MCF 10A (cell line): ENCODE measurements at regions not wholly inside any gene's neighbourhood (a gene's known extent, or its start where the extent isn't known, plus 50 kb on each side); places are given as distances from the start of the nearest gene placed in this dataset.
"Not testable (repeated sequence)": the region's sequence is repeated elsewhere in the genome, so short reads cannot be mapped to it uniquely, and the experiment has no call there.

Source experiments
- BruUV-seq: library from RNA; stranded (reverse); fragments of 400-500 nt; replicated peaks from 2 replicates; lab custom pipeline; 2021; lab: Mats Ljungman, UMichigan
- CTCF ChIA-PET: fragments of 300-600 bp; sonication (Branson Sonifier 250); formaldehyde crosslinking; extraction: SDS; loops from one replicate; lab custom pipeline; 2021; ENCODE audit warnings: antibody characterized with exemption, inconsistent platforms; lab: Yijun Ruan, JAX
- POLR2A ChIA-PET: fragments of 300-600, 350-650 bp; sonication (Branson Sonifier 250); formaldehyde crosslinking; extraction: SDS; loops from one replicate; lab custom pipeline; 2020; ENCODE audit warnings: antibody characterized with exemption, inconsistent platforms; lab: Yijun Ruan, JAX
- DNase-seq: peaks from one replicate; pipeline ENCODE4 v3.0.0-alpha.2; 2018; ENCODE audit not compliant: unreplicated experiment
- H3K27ac Mint-ChIP-seq: one replicate; pipeline ENCODE4 v1.8.0; 2022; ENCODE audit warnings: mild to moderate bottlenecking, low read depth, mixed read lengths; ENCODE audit not compliant: unreplicated experiment
- H3K27me3 Mint-ChIP-seq: one replicate; pipeline ENCODE4 v1.8.0; 2022; ENCODE audit warnings: mixed read lengths; ENCODE audit not compliant: insufficient read depth, unreplicated experiment
- H3K36me3 Mint-ChIP-seq: one replicate; pipeline ENCODE4 v1.8.0; 2022; ENCODE audit warnings: mild to moderate bottlenecking, moderate library complexity, mixed read lengths; ENCODE audit not compliant: insufficient read depth, unreplicated experiment
- H3K4me1 Mint-ChIP-seq: one replicate; pipeline ENCODE4 v1.8.0; 2022; ENCODE audit warnings: mixed read lengths; ENCODE audit not compliant: insufficient read depth, unreplicated experiment
- H3K4me3 Mint-ChIP-seq: one replicate; pipeline ENCODE4 v1.8.0; 2022; ENCODE audit warnings: mild to moderate bottlenecking, moderate library complexity, mixed read lengths; ENCODE audit not compliant: unreplicated experiment
- H3K9me3 Mint-ChIP-seq: one replicate; pipeline ENCODE4 v1.8.0; 2022; ENCODE audit warnings: mixed read lengths; ENCODE audit not compliant: unreplicated experiment
- CTCF ChIP-seq: fragments of 200-600 bp; IDR thresholded peaks from one replicate; pipeline ENCODE4 v1.8.0; 2022; ENCODE audit warnings: antibody characterized with exemption, mild to moderate bottlenecking; ENCODE audit not compliant: unreplicated experiment
- intact Hi-C: fragments of 100-400 bp; cut with micrococcal nuclease; formaldehyde crosslinking; loops from 2 replicates; pipeline ENCODE4 v1.14.1; 2022

DNA sequence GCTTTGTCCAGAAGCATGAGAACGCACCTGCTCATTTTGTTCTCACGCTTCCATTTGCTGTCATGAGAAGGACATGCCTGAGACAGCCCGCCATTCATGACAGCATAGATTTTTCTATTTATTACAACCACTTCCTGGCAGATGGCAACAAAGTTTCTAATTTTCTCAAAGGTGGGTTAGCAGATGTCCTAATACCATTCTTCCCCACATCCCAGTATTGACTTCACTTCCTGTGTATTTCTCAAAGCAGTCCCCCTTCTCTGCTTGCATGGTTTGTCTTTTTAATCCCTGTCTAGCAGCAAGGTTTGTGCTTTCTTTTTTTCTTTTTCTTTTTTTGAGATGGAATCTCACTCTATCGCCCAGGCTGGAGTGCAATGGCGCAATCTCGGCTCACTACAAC lies 94.3 kb downstream of the ISX start:
- Mint-ChIP-seq H3K27ac (no peak overlapping the region), H3K27me3 (no peaks in the 10 kb centered on the region), H3K4me3 (no peak overlapping the region), H3K36me3 (no peaks in the 10 kb centered on the region), H3K4me1 (peaks cover 4% of the 10 kb centered on the region), H3K9me3 (peaks cover 6% of the 10 kb centered on the region)
- intact Hi-C loops = no loop called here
- ChIA-PET POLR2A (no interaction called here), CTCF (interaction anchor here (0.5 to 2.2 kb wide), 4 partner anchors 10 to 1858 kb away, joined by 3 to 18 read pairs (median 6); no protein-coding TSS in a partner anchor)
- DNase-seq = no peak
- no TSS peak for BruUV-seq
- TF ChIP-seq CTCF = no peak

DNA sequence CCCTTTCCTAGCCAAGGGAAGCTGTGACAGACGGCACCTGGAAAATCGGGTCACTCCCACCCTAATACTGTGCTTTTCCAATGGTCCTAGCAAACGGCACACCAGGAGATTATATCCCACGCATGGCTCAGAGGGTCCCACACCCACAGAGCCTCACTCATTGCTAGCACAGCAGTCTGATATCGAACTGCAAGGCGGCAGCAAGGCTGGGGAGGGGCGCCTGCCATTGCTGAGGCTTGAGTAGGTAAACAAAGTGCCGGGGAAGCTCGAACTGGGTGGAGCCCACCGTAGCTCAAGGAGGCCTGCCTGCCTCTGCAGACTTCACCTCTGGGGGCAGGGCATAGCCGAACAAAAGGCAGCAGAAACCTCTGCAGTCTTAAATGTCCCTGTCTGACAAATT lies 91.4 kb upstream of the HMGXB4 start:
- intact Hi-C loops, H3K9me3 Mint-ChIP-seq, H3K4me1 Mint-ChIP-seq, BruUV-seq, H3K4me3 Mint-ChIP-seq, H3K27ac Mint-ChIP-seq, H3K27me3 Mint-ChIP-seq, H3K36me3 Mint-ChIP-seq, DNase-seq: not testable (repeated sequence)
- POLR2A ChIA-PET = interaction anchor here (0.7 kb wide), 1 partner anchor 302 kb away, joined by 3 read pairs; no protein-coding TSS in a partner anchor
- CTCF ChIA-PET = interaction anchor here (0.6 to 2.8 kb wide), 4 partner anchors 10 to 1865 kb away, joined by 3 to 18 read pairs (median 8); no protein-coding TSS in a partner anchor

DNA sequence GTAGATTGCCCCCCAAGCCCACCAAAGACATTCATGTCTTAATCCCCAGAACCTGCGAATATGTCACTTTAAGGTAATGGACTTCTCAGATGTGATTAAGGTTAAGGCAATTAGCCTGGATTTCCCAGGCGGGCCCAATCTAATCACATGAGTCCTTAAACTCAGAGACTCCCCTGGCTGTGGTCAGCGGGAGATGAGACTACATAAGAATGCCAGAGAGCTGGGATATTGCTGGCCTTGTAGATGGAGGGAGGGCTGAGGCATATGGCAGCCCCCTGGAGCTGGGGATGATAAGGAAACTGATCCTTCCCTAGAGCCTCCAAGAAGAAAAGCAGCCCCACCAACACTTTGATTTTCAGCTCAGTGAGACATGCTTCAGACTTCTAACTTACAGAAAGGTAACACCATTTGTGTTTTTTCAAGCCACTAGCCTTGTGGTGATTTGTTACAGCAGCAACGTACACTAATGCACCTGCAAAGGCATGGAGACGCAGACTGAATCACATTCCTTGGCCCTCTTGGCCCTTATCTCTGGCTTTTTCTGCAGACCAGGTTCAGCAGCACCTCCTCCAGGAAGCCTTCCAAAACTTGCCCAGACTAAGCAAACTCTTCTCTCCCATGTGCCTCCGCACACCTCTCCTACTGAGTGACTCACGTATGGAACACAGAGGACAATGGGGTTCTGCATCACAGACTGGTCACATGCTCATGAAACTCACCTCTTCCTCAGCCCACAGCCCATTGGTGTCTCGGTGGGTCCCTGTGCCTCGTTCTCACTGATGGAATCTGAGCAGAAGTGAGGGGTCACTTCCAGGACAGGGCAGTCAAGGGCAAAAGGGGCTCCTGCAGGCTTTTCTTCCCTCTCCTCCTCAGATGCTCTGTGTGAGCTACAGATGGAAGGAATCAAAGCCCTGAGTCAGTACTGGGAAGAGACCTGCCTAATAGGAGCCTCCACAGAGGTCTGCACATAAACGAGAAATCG lies 86.3 kb upstream of the HMGXB4 start:
- no peak for DNase-seq
- Mint-ChIP-seq H3K4me3 (no peak overlapping the region), H3K4me1 (no peaks in the 10 kb centered on the region), H3K36me3 (no peaks in the 10 kb centered on the region), H3K27ac (no peak overlapping the region), H3K27me3 (peaks cover 11% of the 10 kb centered on the region), H3K9me3 (no peaks in the 10 kb centered on the region)
- CTCF ChIA-PET = interaction anchor here (0.7 kb wide), 1 partner anchor 29 kb away, joined by 3 read pairs; no protein-coding TSS in a partner anchor
- intact Hi-C loops = no loop called here
- no TSS peak for BruUV-seq
- no peak for TF ChIP-seq CTCF
- POLR2A ChIA-PET = no interaction called here

DNA sequence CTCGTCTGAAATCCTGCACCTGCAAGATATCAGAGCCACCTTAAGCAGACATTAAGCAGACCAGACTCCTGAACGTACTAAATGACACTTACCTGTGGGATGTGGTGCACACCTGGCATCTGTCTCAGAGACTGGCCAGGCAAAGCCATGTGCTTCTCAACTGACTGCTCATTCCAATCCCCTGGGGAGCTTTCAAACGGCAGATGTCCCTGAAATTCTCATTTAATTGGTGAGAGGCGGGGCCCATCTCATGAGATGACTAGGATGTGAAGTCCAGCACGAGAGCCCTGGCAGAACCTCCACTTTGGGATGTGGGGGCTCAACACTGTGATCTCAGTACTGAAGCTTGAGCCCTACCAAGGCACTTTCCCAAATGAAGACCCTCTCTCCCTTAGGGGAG lies 84.9 kb upstream of the HMGXB4 start:
- Mint-ChIP-seq H3K4me1 (no peaks in the 10 kb centered on the region), H3K27me3 (peaks cover 11% of the 10 kb centered on the region), H3K36me3 (no peaks in the 10 kb centered on the region), H3K4me3 (no peak overlapping the region), H3K9me3 (no peaks in the 10 kb centered on the region), H3K27ac (no peak overlapping the region)
- intact Hi-C loops = no loop called here
- POLR2A ChIA-PET = no interaction called here
- BruUV-seq = no TSS peak
- CTCF ChIA-PET = no interaction called here
- no peak for DNase-seq
- no peak for TF ChIP-seq CTCF
